ENCODE measurements at regions not wholly inside any gene's neighbourhood (a gene's known extent, or its start where the extent isn't known, plus 50 kb on each side); places are given as distances from the start of the nearest gene placed in this dataset.

GRCh38 chr2:220949466-220949865 lies 622.6 kb downstream of the EPHA4 start:
- TF ChIP-seq CTCF (IDR thresholded peaks at IDR 0.05; ENCODE audit: control insufficient read depth, extremely low read depth, insufficient read depth): no peak
- DNase-seq (ENCODE audit: low read depth): no peak
- no peak overlapping the region for H3K4me3 ChIP-seq (ENCODE audit: low read depth, low read length)

GRCh38 chr2:220955776-220956175 lies 616.3 kb downstream of the EPHA4 start:
- no peak for DNase-seq (ENCODE audit: low read depth)
- no peak overlapping the region for H3K4me3 ChIP-seq (ENCODE audit: low read depth, low read length)
- TF ChIP-seq CTCF (IDR thresholded peaks at IDR 0.05; ENCODE audit: control insufficient read depth, extremely low read depth, insufficient read depth): no peak

- TF ChIP-seq CTCF (IDR thresholded peaks at IDR 0.05; ENCODE audit: control insufficient read depth, extremely low read depth, insufficient read depth): no peak
- DNase-seq (ENCODE audit: low read depth): no peak
- H3K4me3 ChIP-seq (ENCODE audit: low read depth, low read length): no peak overlapping the region
Observed at GRCh38 chr2:220956429-220956828, 615.7 kb downstream of the EPHA4 start.

GRCh38 chr2:220959391-220959802 lies 612.7 kb downstream of the EPHA4 start:
- no peak overlapping the region for H3K4me3 ChIP-seq (ENCODE audit: low read depth, low read length)
- DNase-seq (ENCODE audit: low read depth): peak; percentile 62
- TF ChIP-seq CTCF (IDR thresholded peaks at IDR 0.05; ENCODE audit: control insufficient read depth, extremely low read depth, insufficient read depth): no peak

GRCh38 chr2:220961143-220961860 lies 610.8 kb downstream of the EPHA4 start:
- H3K4me3 ChIP-seq (ENCODE audit: low read depth, low read length): no peak overlapping the region
- TF ChIP-seq CTCF (IDR thresholded peaks at IDR 0.05; ENCODE audit: control insufficient read depth, extremely low read depth, insufficient read depth): no peak
- DNase-seq (ENCODE audit: low read depth): no peak

- no peak for TF ChIP-seq CTCF (IDR thresholded peaks at IDR 0.05; ENCODE audit: control insufficient read depth, extremely low read depth, insufficient read depth)
- DNase-seq (ENCODE audit: low read depth): no peak
- no peak overlapping the region for H3K4me3 ChIP-seq (ENCODE audit: low read depth, low read length)
Observed at GRCh38 chr2:220962556-220962955, 609.5 kb downstream of the EPHA4 start.

- no peak for DNase-seq (ENCODE audit: low read depth)
- no peak for TF ChIP-seq CTCF (IDR thresholded peaks at IDR 0.05; ENCODE audit: control insufficient read depth, extremely low read depth, insufficient read depth)
- H3K4me3 ChIP-seq (ENCODE audit: low read depth, low read length): no peak overlapping the region
Observed at GRCh38 chr2:220963076-220963475, 609.0 kb downstream of the EPHA4 start.

All from LNCaP clone FGC (cell line).